Smooth muscle cell (in vitro differentiated cells): ENCODE measurements at regions not wholly inside any gene's neighbourhood (a gene's known extent, or its start where the extent isn't known, plus 50 kb on each side); places are given as distances from the start of the nearest gene placed in this dataset.

Source experiments
- DNase-seq: peaks from one replicate; lab custom pipeline; 2025; ENCODE audit not compliant: unreplicated experiment; lab: John Stamatoyannopoulos, UW
- H2AFZ ChIP-seq: fragments of 200-600 bp; sonication (generic); 2 replicates; pipeline ENCODE4 v1.6.0; 2016; ENCODE audit warnings: antibody characterized with exemption, low read depth, mild to moderate bottlenecking
- H3F3A ChIP-seq: fragments of 200-600 bp; sonication (generic); 2 replicates; pipeline ENCODE4 v1.6.0; 2017; ENCODE audit warnings: antibody characterized with exemption, low read depth
- H3K27ac ChIP-seq: fragments of 200-600 bp; sonication (generic); 2 replicates; pipeline ENCODE4 v1.5.1; 2016; ENCODE audit warnings: low read depth, mild to moderate bottlenecking
- H3K27me3 ChIP-seq: fragments of 200-600 bp; sonication (generic); 2 replicates; pipeline ENCODE4 v1.6.1; 2016; ENCODE audit warnings: low read depth, mild to moderate bottlenecking
- H3K36me3 ChIP-seq: fragments of 200-600 bp; sonication (generic); 2 replicates; pipeline ENCODE4 v1.5.1; 2016; ENCODE audit warnings: low read depth
- H3K4me1 ChIP-seq: fragments of 200-600 bp; sonication (generic); 2 replicates; pipeline ENCODE4 v1.5.1; 2016; ENCODE audit warnings: low read depth
- H3K4me2 ChIP-seq: fragments of 200-600 bp; sonication (generic); 2 replicates; pipeline ENCODE4 v1.6.0; 2016; ENCODE audit warnings: mild to moderate bottlenecking
- H3K4me3 ChIP-seq: fragments of 200-600 bp; sonication (generic); 2 replicates; pipeline ENCODE4 v1.5.1; 2016; ENCODE audit warnings: mild to moderate bottlenecking
- H3K79me2 ChIP-seq: fragments of 200-600 bp; sonication (generic); 2 replicates; pipeline ENCODE4 v1.6.0; 2016; ENCODE audit warnings: low read depth, mild to moderate bottlenecking
- H3K9ac ChIP-seq: fragments of 200-600 bp; sonication (generic); 2 replicates; pipeline ENCODE4 v1.6.0; 2016; ENCODE audit warnings: low read depth
- H3K9me3 ChIP-seq: fragments of 200-600 bp; sonication (generic); replicated peaks from 2 replicates; pipeline ENCODE4 v1.5.1; 2016; ENCODE audit warnings: low read depth
- H4K20me1 ChIP-seq: fragments of 200-600 bp; sonication (generic); 2 replicates; pipeline ENCODE4 v1.6.0; 2016; ENCODE audit warnings: low read depth
- WGBS: methylation state at CpG from one replicate; pipeline ENCODE4 v1.1.7; 2016; ENCODE audit warnings: low lambda C conversion rate; 5-methylcytosine and 5-hydroxymethylcytosine counted together
- TF ChIP-seq, protein P1 (sequence below): fragments of 200-600 bp; sonication (generic); IDR thresholded peaks from 2 replicates; pipeline ENCODE4 v1.5.1; 2017; ENCODE audit warnings: borderline replicate concordance, mild to moderate bottlenecking, antibody characterized with exemption; ENCODE audit not compliant: insufficient read depth, poor library complexity, severe bottlenecking

DNA sequence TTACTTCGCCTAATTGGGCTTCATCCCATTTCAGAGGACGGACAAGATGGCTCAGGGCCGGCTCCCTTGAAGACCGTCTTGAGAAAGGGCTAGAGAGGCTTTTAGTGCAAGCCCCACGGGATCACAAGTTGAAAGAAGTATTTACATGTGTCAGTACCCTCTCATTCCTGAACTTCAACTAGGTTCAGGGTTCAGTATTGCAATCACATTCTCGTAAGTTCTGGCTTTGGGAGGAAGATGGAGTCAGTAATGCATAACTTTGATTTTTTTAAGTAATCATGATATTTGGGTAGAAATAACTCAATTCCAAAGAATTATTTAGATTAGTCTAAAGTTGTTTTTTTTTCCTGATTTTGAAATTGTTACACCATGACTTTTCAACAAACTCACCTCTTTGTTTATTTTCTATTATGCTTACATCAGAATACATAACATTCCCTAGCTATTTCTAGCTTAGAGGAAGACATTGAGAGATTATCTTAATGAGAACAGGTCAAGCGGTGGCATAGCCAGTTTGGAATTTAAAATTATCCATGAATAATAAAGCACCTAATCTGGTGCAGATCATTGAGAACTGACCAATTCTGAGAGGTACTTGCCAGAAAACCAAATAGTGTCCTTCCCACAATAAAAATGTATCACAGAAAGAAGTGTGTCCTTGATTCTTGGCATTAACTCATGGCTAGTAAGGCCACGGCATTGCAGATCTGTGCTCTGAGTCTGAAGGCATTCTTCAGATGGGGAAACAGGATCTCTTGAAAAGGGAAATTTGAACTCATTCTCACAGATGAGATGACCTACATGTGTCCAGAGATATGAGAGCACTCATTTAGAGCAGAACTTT, 92.1 kb upstream of the BLID start:
- Histone ChIP-seq H3K36me3 (no peaks in the 10 kb centered on the region), H3K4me3 (no peak overlapping the region), H2AFZ (no peak overlapping the region), H3K9me3 (no peaks in the 10 kb centered on the region), H4K20me1 (no peaks in the 10 kb centered on the region), H3K27me3 (no peaks in the 10 kb centered on the region), H3K4me1 (no peaks in the 10 kb centered on the region), H3K4me2 (no peak overlapping the region), H3K9ac (no peak overlapping the region), H3K27ac (no peak overlapping the region), H3K79me2 (no peaks in the 10 kb centered on the region), H3F3A (peaks cover 5% of the 10 kb centered on the region)
- WGBS: 92% methylated on average over 8 of the region's 8 CpGs
- TF ChIP-seq, protein P1, sequence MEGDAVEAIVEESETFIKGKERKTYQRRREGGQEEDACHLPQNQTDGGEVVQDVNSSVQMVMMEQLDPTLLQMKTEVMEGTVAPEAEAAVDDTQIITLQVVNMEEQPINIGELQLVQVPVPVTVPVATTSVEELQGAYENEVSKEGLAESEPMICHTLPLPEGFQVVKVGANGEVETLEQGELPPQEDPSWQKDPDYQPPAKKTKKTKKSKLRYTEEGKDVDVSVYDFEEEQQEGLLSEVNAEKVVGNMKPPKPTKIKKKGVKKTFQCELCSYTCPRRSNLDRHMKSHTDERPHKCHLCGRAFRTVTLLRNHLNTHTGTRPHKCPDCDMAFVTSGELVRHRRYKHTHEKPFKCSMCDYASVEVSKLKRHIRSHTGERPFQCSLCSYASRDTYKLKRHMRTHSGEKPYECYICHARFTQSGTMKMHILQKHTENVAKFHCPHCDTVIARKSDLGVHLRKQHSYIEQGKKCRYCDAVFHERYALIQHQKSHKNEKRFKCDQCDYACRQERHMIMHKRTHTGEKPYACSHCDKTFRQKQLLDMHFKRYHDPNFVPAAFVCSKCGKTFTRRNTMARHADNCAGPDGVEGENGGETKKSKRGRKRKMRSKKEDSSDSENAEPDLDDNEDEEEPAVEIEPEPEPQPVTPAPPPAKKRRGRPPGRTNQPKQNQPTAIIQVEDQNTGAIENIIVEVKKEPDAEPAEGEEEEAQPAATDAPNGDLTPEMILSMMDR: no peak
- DNase-seq: no peak

DNA sequence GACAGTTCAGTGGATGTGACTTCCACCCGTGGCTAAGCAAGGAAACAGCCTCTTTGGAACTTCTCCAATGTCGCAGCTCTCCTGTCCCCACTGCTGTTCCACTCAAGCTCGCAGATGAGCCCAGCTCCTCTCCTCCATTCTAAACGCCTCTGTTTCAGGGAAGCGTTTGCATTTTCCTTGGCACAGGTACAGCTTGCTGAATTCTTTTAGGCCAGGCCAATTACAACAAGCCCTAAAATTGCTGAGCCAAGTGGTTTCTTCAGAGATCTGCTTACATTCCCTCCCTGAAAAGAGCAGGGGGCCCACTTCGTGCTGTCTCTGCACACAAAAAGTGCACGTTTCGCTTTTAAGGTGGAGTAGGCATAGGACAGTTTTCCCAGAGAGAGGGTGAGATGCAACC, 91.5 kb upstream of the BLID start:
- Histone ChIP-seq H3K4me1 (peaks cover 3% of the 10 kb centered on the region), H3K36me3 (no peaks in the 10 kb centered on the region), H2AFZ (no peak overlapping the region), H3K27me3 (no peaks in the 10 kb centered on the region), H3K4me3 (no peak overlapping the region), H4K20me1 (no peaks in the 10 kb centered on the region), H3K4me2 (no peak overlapping the region), H3F3A (peaks cover 5% of the 10 kb centered on the region), H3K79me2 (no peaks in the 10 kb centered on the region), H3K27ac (no peak overlapping the region), H3K9me3 (no peaks in the 10 kb centered on the region), H3K9ac (no peak overlapping the region)
- WGBS: 85% methylated on average over 8 of the region's 8 CpGs
- TF ChIP-seq, protein P1: no peak
- DNase-seq: no peak

DNA sequence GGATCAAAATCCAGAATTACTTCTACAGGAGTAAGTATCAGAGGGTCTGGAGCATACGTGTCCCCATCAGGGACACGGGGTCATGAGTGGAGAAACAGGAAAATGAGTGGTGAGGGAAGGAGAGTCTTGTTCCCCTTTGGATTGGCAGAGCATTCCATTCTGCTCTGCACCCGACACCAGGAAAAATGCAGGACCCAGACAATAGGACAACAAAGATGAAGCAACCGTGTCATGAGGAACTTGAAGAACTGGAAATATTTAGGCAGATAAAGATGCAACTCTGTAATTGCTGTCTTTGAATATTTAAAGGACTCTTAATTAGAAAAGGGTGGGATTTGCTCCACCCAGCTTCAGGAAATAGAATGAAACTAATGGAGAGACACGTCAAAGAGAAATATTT, 89.0 kb upstream of the BLID start:
- Histone ChIP-seq H3K4me2 (no peak overlapping the region), H3K4me1 (peaks cover 10% of the 10 kb centered on the region), H3K4me3 (no peak overlapping the region)

More for the DNA sequence above, 89.0 kb upstream of the BLID start:
- H4K20me1 ChIP-seq: no peaks in the 10 kb centered on the region
- no peak overlapping the region for H3K27ac ChIP-seq
- H3F3A ChIP-seq: peaks cover 6% of the 10 kb centered on the region
- no peaks in the 10 kb centered on the region for H3K36me3 ChIP-seq
- TF ChIP-seq, protein P1: no peak
- no peak overlapping the region for H2AFZ ChIP-seq
- H3K9me3 ChIP-seq: no peaks in the 10 kb centered on the region
- no peak overlapping the region for H3K9ac ChIP-seq
- H3K27me3 ChIP-seq: no peaks in the 10 kb centered on the region
- no peak for DNase-seq
- peaks cover 23% of the 10 kb centered on the region for H3K79me2 ChIP-seq
- 69% methylated on average over 5 of the region's 5 CpGs for WGBS
